Gastroesophageal sphincter (tissue), 3 donors: ENCODE measurements at regions not wholly inside any gene's neighbourhood (a gene's known extent, or its start where the extent isn't known, plus 50 kb on each side); places are given as distances from the start of the nearest gene placed in this dataset.

Experiments
- EP300 ChIP-seq: sonication (generic); formaldehyde crosslinking; IDR thresholded peaks from one replicate; pipeline ENCODE4 v1.6.1; 2017; ENCODE audit warnings: antibody characterized with exemption, mild to moderate bottlenecking
- POLR2A ChIP-seq, 2 donors: fragments of 450-650 bp; IDR thresholded peaks; one replicate each; pipeline ENCODE4 v1.6.1; 2017; ENCODE audit warnings: antibody characterized with exemption in 2 of 2, mild to moderate bottlenecking in 2 of 2, moderate library complexity in 1 of 2
- TF ChIP-seq, protein P1 (sequence below), 4 experiments: fragments of 200-600 bp in 2 of 4; fragments of 450-650 bp in 2 of 4; sonication (generic) in 1 of 4; IDR thresholded peaks; one replicate each; pipeline ENCODE4 v1.5.1; 2017 to 2019; ENCODE audit warnings: antibody characterized with exemption in 4 of 4, mild to moderate bottlenecking in 2 of 4, moderate library complexity in 2 of 4

DNA sequence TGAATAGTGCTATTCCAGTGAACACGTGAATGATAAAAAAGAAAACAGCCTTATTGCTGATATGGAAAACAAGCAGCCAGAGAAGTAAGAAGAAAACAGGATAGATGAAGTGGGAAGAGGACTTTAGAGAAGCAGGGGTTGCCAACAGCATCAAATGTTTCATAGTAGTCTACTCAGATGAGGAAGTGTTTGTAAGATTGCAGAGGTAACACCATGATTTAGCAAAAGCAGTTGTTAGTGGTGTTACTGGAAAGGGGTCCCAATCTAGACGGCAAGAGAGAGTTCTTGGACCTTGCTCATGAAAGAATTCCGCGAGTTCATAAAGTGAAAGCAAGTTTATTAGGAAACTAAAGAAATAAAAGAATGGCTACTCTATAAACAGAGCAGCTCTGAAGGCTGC, 108.8 kb upstream of the MCTP2 start:
- TF ChIP-seq, protein P1, sequence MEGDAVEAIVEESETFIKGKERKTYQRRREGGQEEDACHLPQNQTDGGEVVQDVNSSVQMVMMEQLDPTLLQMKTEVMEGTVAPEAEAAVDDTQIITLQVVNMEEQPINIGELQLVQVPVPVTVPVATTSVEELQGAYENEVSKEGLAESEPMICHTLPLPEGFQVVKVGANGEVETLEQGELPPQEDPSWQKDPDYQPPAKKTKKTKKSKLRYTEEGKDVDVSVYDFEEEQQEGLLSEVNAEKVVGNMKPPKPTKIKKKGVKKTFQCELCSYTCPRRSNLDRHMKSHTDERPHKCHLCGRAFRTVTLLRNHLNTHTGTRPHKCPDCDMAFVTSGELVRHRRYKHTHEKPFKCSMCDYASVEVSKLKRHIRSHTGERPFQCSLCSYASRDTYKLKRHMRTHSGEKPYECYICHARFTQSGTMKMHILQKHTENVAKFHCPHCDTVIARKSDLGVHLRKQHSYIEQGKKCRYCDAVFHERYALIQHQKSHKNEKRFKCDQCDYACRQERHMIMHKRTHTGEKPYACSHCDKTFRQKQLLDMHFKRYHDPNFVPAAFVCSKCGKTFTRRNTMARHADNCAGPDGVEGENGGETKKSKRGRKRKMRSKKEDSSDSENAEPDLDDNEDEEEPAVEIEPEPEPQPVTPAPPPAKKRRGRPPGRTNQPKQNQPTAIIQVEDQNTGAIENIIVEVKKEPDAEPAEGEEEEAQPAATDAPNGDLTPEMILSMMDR (IDR thresholded peaks at IDR 0.05): no peak
- TF ChIP-seq EP300 (no peak), POLR2A (IDR thresholded peaks at IDR 0.05) (no peak)
